GM23338 (cell line): ENCODE measurements at regions not wholly inside any gene's neighbourhood (a gene's known extent, or its start where the extent isn't known, plus 50 kb on each side); places are given as distances from the start of the nearest gene placed in this dataset.
"Not testable (repeated sequence)": the region's sequence is repeated elsewhere in the genome, so short reads cannot be mapped to it uniquely, and the experiment has no call there.

Experiments used
- ATAC-seq: fragments of 200-7000 bp; cut with Tn5 transposase; 3 replicates; pipeline ENCODE4 v1.9.1; 2020
- DNase-seq: peaks from one replicate; pipeline ENCODE4 v3.0.0-alpha.2; 2015; ENCODE audit warnings: low spot score
- H2AFZ ChIP-seq: fragments of 200-600 bp; sonication (generic); 2 replicates; pipeline ENCODE4 v1.8.0; 2016; ENCODE audit warnings: antibody characterized with exemption, mild to moderate bottlenecking, moderate library complexity
- H3F3A ChIP-seq: fragments of 200-600 bp; sonication (generic); replicated peaks from 2 replicates; pipeline ENCODE4 v1.8.0; 2017; ENCODE audit warnings: antibody characterized with exemption, mixed run types, low read depth
- H3K27ac ChIP-seq: fragments of 200-600 bp; sonication (generic); 2 replicates; pipeline ENCODE4 v1.6.1; 2016; ENCODE audit warnings: low read depth
- H3K27me3 ChIP-seq: fragments of 200-600 bp; sonication (generic); 2 replicates; pipeline ENCODE4 v1.8.0; 2016; ENCODE audit warnings: mild to moderate bottlenecking, mixed run types, moderate library complexity; ENCODE audit not compliant: insufficient read depth
- H3K36me3 ChIP-seq: fragments of 200-600 bp; sonication (generic); 2 replicates; pipeline ENCODE4 v1.8.0; 2016; ENCODE audit warnings: mild to moderate bottlenecking; ENCODE audit not compliant: insufficient read depth
- H3K4me1 ChIP-seq: fragments of 200-600 bp; sonication (generic); 2 replicates; pipeline ENCODE4 v1.8.0; 2016; ENCODE audit warnings: mild to moderate bottlenecking, moderate library complexity; ENCODE audit not compliant: insufficient read depth
- H3K4me2 ChIP-seq: fragments of 200-600 bp; sonication (generic); 2 replicates; pipeline ENCODE4 v1.7.1; 2017; ENCODE audit warnings: mixed run types
- H3K4me3 ChIP-seq: fragments of 200-600 bp; sonication (generic); 2 replicates; pipeline ENCODE4 v1.6.1; 2016; ENCODE audit warnings: mixed run types
- H3K79me2 ChIP-seq: fragments of 200-600 bp; sonication (generic); replicated peaks from 2 replicates; pipeline ENCODE4 v1.8.0; 2017; ENCODE audit warnings: mild to moderate bottlenecking; ENCODE audit not compliant: insufficient read depth
- H3K9me2 ChIP-seq: fragments of 200-600 bp; sonication (generic); 2 replicates; pipeline ENCODE4 v1.8.0; 2017; ENCODE audit not compliant: insufficient read depth
- H4K20me1 ChIP-seq: fragments of 200-600 bp; sonication (generic); replicated peaks from 2 replicates; pipeline ENCODE4 v1.8.0; 2017; ENCODE audit warnings: mild to moderate bottlenecking; ENCODE audit not compliant: insufficient read depth
- H3K27ac Mint-ChIP-seq: 2 replicates; pipeline ENCODE4 v1.8.0; 2020; ENCODE audit warnings: inconsistent platforms, mild to moderate bottlenecking, moderate library complexity, mixed read lengths
- H3K27me3 Mint-ChIP-seq: 3 replicates; pipeline ENCODE4 v1.8.0; 2022; ENCODE audit warnings: low read depth, mild to moderate bottlenecking, moderate library complexity, mixed read lengths, inconsistent platforms; ENCODE audit not compliant: insufficient read depth, poor library complexity
- H3K36me3 Mint-ChIP-seq: 3 replicates; pipeline ENCODE4 v1.8.0; 2021; ENCODE audit warnings: low read depth, mild to moderate bottlenecking, inconsistent platforms, moderate library complexity, mixed read lengths
- H3K4me1 Mint-ChIP-seq: 3 replicates; pipeline ENCODE4 v1.8.0; 2020; ENCODE audit warnings: mild to moderate bottlenecking, inconsistent platforms, mixed read lengths
- H3K4me3 Mint-ChIP-seq: 3 replicates; pipeline ENCODE4 v1.8.0; 2021; ENCODE audit warnings: moderate library complexity, mild to moderate bottlenecking, inconsistent platforms, mixed read lengths
- H3K9me3 Mint-ChIP-seq: 3 replicates; pipeline ENCODE4 v1.8.0; 2020; ENCODE audit warnings: moderate library complexity, mild to moderate bottlenecking, inconsistent platforms, mixed read lengths
- CREB1 ChIP-seq: fragments of 250-450 bp; sonication (Bioruptor Pico); IDR thresholded peaks from 2 replicates; pipeline ENCODE4 v1.5.0; 2020; ENCODE audit warnings: low read depth, mild to moderate bottlenecking, moderate library complexity
- EZH2 ChIP-seq: fragments of 200-600 bp; sonication (generic); IDR thresholded peaks from one replicate; pipeline ENCODE4 v1.8.0; 2017; ENCODE audit warnings: antibody characterized with exemption, mild to moderate bottlenecking, low read depth; ENCODE audit not compliant: unreplicated experiment
- EZH2phosphoT487 ChIP-seq: fragments of 200-600 bp; sonication (generic); IDR thresholded peaks from one replicate; pipeline ENCODE4 v1.8.1; 2018; ENCODE audit warnings: antibody characterized with exemption; ENCODE audit not compliant: unreplicated experiment
- JUNB ChIP-seq: IDR thresholded peaks from one replicate; pipeline ENCODE4 v1.6.1; 2016; ENCODE audit warnings: antibody characterized with exemption; ENCODE audit not compliant: unreplicated experiment
- NANOG ChIP-seq: IDR thresholded peaks from 2 replicates; pipeline ENCODE4 v1.6.1; 2016; ENCODE audit warnings: antibody characterized with exemption, borderline replicate concordance
- POLR2AphosphoS5 ChIP-seq: IDR thresholded peaks from 2 replicates; pipeline ENCODE4 v1.6.1; 2016; ENCODE audit warnings: antibody characterized with exemption, low read depth
- STAT1 ChIP-seq: IDR thresholded peaks from one replicate; pipeline ENCODE4 v1.6.1; 2016; ENCODE audit warnings: antibody characterized with exemption; ENCODE audit not compliant: unreplicated experiment
- ZNF114 ChIP-seq: fragments of 250-450 bp; sonication (Bioruptor Pico); IDR thresholded peaks from 2 replicates; pipeline ENCODE4 v1.5.0; 2020; ENCODE audit warnings: mild to moderate bottlenecking, moderate library complexity
- ZNF331 ChIP-seq: fragments of 250-450 bp; sonication (Bioruptor Pico); IDR thresholded peaks from 2 replicates; pipeline ENCODE4 v1.5.0; 2020; ENCODE audit warnings: low read depth, mild to moderate bottlenecking, moderate library complexity
- TF ChIP-seq, protein P1 (sequence below), 2 experiments: fragments of 200-600 bp in 1 of 2; sonication (generic) in 1 of 2; conservative IDR thresholded peaks; 2 replicates each; pipeline versions ENCODE4 v1.5.1 to v1.6.1; 2016 to 2017; ENCODE audit warnings: antibody characterized with exemption in 2 of 2, low read depth in 2 of 2, mild to moderate bottlenecking in 2 of 2, moderate library complexity in 1 of 2

GRCh38 chr3:74376323-74376722 is 238.1 kb downstream of the CNTN3 start:
- not testable (repeated sequence) for H3K27ac Mint-ChIP-seq, H3K4me1 ChIP-seq, H3K36me3 ChIP-seq, ATAC-seq, H3K9me3 Mint-ChIP-seq, H3K79me2 ChIP-seq, H3K27me3 Mint-ChIP-seq, H3F3A ChIP-seq, H3K4me3 ChIP-seq, H2AFZ ChIP-seq, H3K27ac ChIP-seq, H3K4me3 Mint-ChIP-seq, H4K20me1 ChIP-seq, H3K36me3 Mint-ChIP-seq, H3K9me2 ChIP-seq, H3K27me3 ChIP-seq, DNase-seq, H3K4me2 ChIP-seq, H3K4me1 Mint-ChIP-seq
- TF ChIP-seq, protein P1, sequence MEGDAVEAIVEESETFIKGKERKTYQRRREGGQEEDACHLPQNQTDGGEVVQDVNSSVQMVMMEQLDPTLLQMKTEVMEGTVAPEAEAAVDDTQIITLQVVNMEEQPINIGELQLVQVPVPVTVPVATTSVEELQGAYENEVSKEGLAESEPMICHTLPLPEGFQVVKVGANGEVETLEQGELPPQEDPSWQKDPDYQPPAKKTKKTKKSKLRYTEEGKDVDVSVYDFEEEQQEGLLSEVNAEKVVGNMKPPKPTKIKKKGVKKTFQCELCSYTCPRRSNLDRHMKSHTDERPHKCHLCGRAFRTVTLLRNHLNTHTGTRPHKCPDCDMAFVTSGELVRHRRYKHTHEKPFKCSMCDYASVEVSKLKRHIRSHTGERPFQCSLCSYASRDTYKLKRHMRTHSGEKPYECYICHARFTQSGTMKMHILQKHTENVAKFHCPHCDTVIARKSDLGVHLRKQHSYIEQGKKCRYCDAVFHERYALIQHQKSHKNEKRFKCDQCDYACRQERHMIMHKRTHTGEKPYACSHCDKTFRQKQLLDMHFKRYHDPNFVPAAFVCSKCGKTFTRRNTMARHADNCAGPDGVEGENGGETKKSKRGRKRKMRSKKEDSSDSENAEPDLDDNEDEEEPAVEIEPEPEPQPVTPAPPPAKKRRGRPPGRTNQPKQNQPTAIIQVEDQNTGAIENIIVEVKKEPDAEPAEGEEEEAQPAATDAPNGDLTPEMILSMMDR (conservative IDR thresholded peaks at IDR 0.05; ENCODE audit: low read depth in 2 of 2): peak in 1 of 2 experiments; percentile 38; a peak in 2 of 4 replicates

- peaks cover 5% of the 10 kb centered on the region; the same call in 2 of the 3 replicates for H3K36me3 Mint-ChIP-seq
- no peaks in the 10 kb centered on the region for H4K20me1 ChIP-seq
Measured at GRCh38 chr3:74375653-74376052, 238.8 kb downstream of the CNTN3 start.

DNA sequence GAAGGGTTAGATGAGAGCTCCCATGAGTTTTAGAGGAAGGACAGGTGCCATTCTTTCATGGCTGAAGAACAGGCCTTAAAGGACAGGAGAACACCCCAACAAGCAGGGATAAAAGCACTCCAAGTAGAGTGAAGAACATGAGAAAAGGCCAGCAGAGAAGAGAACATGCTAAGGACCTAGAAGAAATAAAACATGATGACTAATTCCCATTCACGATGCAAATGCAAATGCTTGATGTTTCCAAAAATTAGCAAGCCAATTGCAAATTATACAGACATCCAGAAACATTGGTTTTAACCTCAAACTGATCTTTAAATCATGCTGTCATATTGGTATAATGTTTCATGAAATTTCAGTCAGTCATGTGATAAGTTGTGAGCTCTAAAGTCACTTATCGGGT is 241.7 kb downstream of the CNTN3 start:
- H3K4me1 Mint-ChIP-seq: peaks cover 4% of the 10 kb centered on the region
- TF ChIP-seq, protein P1 (conservative IDR thresholded peaks at IDR 0.05; ENCODE audit: low read depth in 2 of 2): no peak
- TF ChIP-seq CREB1 (CRISPR knock-in tag): no peak
- TF ChIP-seq JUNB: no peak
- TF ChIP-seq STAT1: no peak
- TF ChIP-seq ZNF114 (CRISPR knock-in tag): no peak
- TF ChIP-seq EZH2phosphoT487: no peak
- TF ChIP-seq POLR2AphosphoS5: no peak
- TF ChIP-seq NANOG: no peak
- TF ChIP-seq EZH2: no peak
- TF ChIP-seq ZNF331 (CRISPR knock-in tag): no peak

More at GRCh38 chr3:74375653-74376052, 238.8 kb downstream of the CNTN3 start:
- H3F3A ChIP-seq: no peaks in the 10 kb centered on the region
- no peaks in the 10 kb centered on the region for H3K4me1 ChIP-seq
- Mint-ChIP-seq H3K27ac (no peak overlapping the region), H3K9me3 (peaks cover 8% of the 10 kb centered on the region; the same call in 2 of the 3 replicates), H3K27me3 (no peaks in the 10 kb centered on the region), H3K4me1 (peaks cover 9% of the 10 kb centered on the region), H3K4me3 (no peak overlapping the region)
- DNase-seq (no peak), ATAC-seq (no peak)
- no peaks in the 10 kb centered on the region; the same call in 1 of the 2 replicates for H3K9me2 ChIP-seq
- no peak overlapping the region for H3K4me2 ChIP-seq
- H3K36me3 ChIP-seq: no peaks in the 10 kb centered on the region
- H3K79me2 ChIP-seq: no peaks in the 10 kb centered on the region
- no peaks in the 10 kb centered on the region for H3K27me3 ChIP-seq
- H2AFZ ChIP-seq: no peak overlapping the region
- no peak overlapping the region for H3K4me3 ChIP-seq
- no peak overlapping the region for H3K27ac ChIP-seq
- no peak for TF ChIP-seq POLR2AphosphoS5
- TF ChIP-seq CREB1 (CRISPR knock-in tag): no peak
- TF ChIP-seq EZH2: no peak
- TF ChIP-seq NANOG: no peak
- TF ChIP-seq, protein P1 (conservative IDR thresholded peaks at IDR 0.05; ENCODE audit: low read depth in 2 of 2): no peak
- no peak for TF ChIP-seq ZNF331 (CRISPR knock-in tag)

More for the DNA sequence above, 241.7 kb downstream of the CNTN3 start:
- Histone ChIP-seq H3K4me2 (no peak overlapping the region), H3K27me3 (no peaks in the 10 kb centered on the region), H3K4me1 (no peaks in the 10 kb centered on the region), H3K27ac (no peak overlapping the region), H3K4me3 (no peak overlapping the region), H3K9me2 (no peaks in the 10 kb centered on the region; the same call in 1 of the 2 replicates), H2AFZ (no peak overlapping the region), H3F3A (no peaks in the 10 kb centered on the region), H3K79me2 (no peaks in the 10 kb centered on the region), H4K20me1 (no peaks in the 10 kb centered on the region), H3K36me3 (no peaks in the 10 kb centered on the region)
- Mint-ChIP-seq H3K27ac (no peak overlapping the region), H3K9me3 (peaks cover 8% of the 10 kb centered on the region; the same call in 2 of the 3 replicates), H3K36me3 (peaks cover 5% of the 10 kb centered on the region; the same call in 2 of the 3 replicates), H3K27me3 (no peaks in the 10 kb centered on the region), H3K4me3 (no peak overlapping the region)
- ATAC-seq (no peak), DNase-seq (no peak)
